ENCODE measurements at regions not wholly inside any gene's neighbourhood (a gene's known extent, or its start where the extent isn't known, plus 50 kb on each side); places are given as distances from the start of the nearest gene placed in this dataset.

GRCh38 chr13:58907347-58907746 is 1256.4 kb downstream of the DIAPH3 start:
- Histone ChIP-seq H3K27ac (ENCODE audit: control insufficient read depth, insufficient read depth) (no peak overlapping the region), H4K20me1 (ENCODE audit: control insufficient read depth, insufficient read depth) (no peaks in the 10 kb centered on the region), H3K4me2 (ENCODE audit: control insufficient read depth, insufficient read depth) (no peak overlapping the region), H3K9ac (ENCODE audit: control insufficient read depth, insufficient read depth, low read length) (no peak overlapping the region), H3K4me3 (no peak overlapping the region), H2AFZ (ENCODE audit: control insufficient read depth, low read depth, low read length) (no peak overlapping the region), H3K4me1 (ENCODE audit: control insufficient read depth, insufficient read depth, low read length) (no peaks in the 10 kb centered on the region), H3K27me3 (replicated peaks in 1 of 2; ENCODE audit: control insufficient read depth in 2 of 2, insufficient read depth in 2 of 2, low read length in 1 of 2) (no peaks in the 10 kb centered on the region), H3K36me3 (ENCODE audit: control insufficient read depth in 2 of 2, insufficient read depth in 2 of 2, low read length in 1 of 2) (no peaks in the 10 kb centered on the region), H3K79me2 (ENCODE audit: control insufficient read depth, insufficient read depth, low read length) (no peaks in the 10 kb centered on the region), H3K9me3 (replicated peaks; ENCODE audit: control insufficient read depth, insufficient read depth, low read length) (no peaks in the 10 kb centered on the region; the same call in 2 of the 3 replicates)
- FAIRE-seq (no peak), DNase-seq (ENCODE audit: low read depth, low spot score) (no peak), ATAC-seq (no peak)
- in situ Hi-C loops (cut with MboI) (no loop called here), intact Hi-C loops (cut with micrococcal nuclease; ENCODE audit: unreplicated experiment) (no loop called here)
- BruUV-seq (replicated peaks), result no TSS peak
- RAD21 ChIA-PET (ENCODE audit: unreplicated experiment), result interaction anchor here (1.2 to 1.7 kb wide), 2 partner anchors 15 to 53 kb away, joined by 3 to 4 read pairs; no protein-coding TSS in a partner anchor
- SMC1A ChIA-PET (ENCODE audit: uncharacterized antibody, unreplicated experiment), result interaction anchor here (1.3 to 4.9 kb wide), 3 partner anchors 14 to 49 kb away, joined by 3 to 17 read pairs (median 4); no protein-coding TSS in a partner anchor
- CTCF ChIA-PET, result interaction anchor here (1.0 kb wide), 1 partner anchor 51 kb away, joined by 4 read pairs; no protein-coding TSS in a partner anchor
- POLR2A ChIA-PET, result no interaction called here
- TF ChIP-seq, protein P1, sequence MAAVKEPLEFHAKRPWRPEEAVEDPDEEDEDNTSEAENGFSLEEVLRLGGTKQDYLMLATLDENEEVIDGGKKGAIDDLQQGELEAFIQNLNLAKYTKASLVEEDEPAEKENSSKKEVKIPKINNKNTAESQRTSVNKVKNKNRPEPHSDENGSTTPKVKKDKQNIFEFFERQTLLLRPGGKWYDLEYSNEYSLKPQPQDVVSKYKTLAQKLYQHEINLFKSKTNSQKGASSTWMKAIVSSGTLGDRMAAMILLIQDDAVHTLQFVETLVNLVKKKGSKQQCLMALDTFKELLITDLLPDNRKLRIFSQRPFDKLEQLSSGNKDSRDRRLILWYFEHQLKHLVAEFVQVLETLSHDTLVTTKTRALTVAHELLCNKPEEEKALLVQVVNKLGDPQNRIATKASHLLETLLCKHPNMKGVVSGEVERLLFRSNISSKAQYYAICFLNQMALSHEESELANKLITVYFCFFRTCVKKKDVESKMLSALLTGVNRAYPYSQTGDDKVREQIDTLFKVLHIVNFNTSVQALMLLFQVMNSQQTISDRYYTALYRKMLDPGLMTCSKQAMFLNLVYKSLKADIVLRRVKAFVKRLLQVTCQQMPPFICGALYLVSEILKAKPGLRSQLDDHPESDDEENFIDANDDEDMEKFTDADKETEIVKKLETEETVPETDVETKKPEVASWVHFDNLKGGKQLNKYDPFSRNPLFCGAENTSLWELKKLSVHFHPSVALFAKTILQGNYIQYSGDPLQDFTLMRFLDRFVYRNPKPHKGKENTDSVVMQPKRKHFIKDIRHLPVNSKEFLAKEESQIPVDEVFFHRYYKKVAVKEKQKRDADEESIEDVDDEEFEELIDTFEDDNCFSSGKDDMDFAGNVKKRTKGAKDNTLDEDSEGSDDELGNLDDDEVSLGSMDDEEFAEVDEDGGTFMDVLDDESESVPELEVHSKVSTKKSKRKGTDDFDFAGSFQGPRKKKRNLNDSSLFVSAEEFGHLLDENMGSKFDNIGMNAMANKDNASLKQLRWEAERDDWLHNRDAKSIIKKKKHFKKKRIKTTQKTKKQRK (IDR thresholded peaks at IDR 0.05; ENCODE audit: low read depth, low read length), result no peak
- TF ChIP-seq TAF1 (IDR thresholded peaks at IDR 0.05; ENCODE audit: borderline replicate concordance, low read depth, low read length), result no peak
- TF ChIP-seq, protein P2, sequence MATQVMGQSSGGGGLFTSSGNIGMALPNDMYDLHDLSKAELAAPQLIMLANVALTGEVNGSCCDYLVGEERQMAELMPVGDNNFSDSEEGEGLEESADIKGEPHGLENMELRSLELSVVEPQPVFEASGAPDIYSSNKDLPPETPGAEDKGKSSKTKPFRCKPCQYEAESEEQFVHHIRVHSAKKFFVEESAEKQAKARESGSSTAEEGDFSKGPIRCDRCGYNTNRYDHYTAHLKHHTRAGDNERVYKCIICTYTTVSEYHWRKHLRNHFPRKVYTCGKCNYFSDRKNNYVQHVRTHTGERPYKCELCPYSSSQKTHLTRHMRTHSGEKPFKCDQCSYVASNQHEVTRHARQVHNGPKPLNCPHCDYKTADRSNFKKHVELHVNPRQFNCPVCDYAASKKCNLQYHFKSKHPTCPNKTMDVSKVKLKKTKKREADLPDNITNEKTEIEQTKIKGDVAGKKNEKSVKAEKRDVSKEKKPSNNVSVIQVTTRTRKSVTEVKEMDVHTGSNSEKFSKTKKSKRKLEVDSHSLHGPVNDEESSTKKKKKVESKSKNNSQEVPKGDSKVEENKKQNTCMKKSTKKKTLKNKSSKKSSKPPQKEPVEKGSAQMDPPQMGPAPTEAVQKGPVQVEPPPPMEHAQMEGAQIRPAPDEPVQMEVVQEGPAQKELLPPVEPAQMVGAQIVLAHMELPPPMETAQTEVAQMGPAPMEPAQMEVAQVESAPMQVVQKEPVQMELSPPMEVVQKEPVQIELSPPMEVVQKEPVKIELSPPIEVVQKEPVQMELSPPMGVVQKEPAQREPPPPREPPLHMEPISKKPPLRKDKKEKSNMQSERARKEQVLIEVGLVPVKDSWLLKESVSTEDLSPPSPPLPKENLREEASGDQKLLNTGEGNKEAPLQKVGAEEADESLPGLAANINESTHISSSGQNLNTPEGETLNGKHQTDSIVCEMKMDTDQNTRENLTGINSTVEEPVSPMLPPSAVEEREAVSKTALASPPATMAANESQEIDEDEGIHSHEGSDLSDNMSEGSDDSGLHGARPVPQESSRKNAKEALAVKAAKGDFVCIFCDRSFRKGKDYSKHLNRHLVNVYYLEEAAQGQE (IDR thresholded peaks at IDR 0.05; ENCODE audit: low read depth, low read length), result no peak
- no peak for TF ChIP-seq POLR2A (IDR thresholded peaks at IDR 0.05; ENCODE audit: low read depth, low read length)
- TF ChIP-seq IRF4 (IDR thresholded peaks at IDR 0.05; ENCODE audit: low read depth, low read length), result no peak
- no peak for TF ChIP-seq ZNF622 (IDR thresholded peaks at IDR 0.05)
- no peak for TF ChIP-seq RAD51 (IDR thresholded peaks at IDR 0.05)
- TF ChIP-seq ZBTB33 (IDR thresholded peaks at IDR 0.05), result no peak
- TF ChIP-seq CHD2 (IDR thresholded peaks at IDR 0.05; ENCODE audit: borderline replicate concordance, low read depth, low read length), result no peak
- no peak for TF ChIP-seq MYC (IDR thresholded peaks at IDR 0.05; ENCODE audit: insufficient read depth, insufficient read length, insufficient replicate concordance, low read length, severe bottlenecking)
- no peak for TF ChIP-seq STAT1 (conservative IDR thresholded peaks at IDR 0.05)
- no peak for TF ChIP-seq YY1 (IDR thresholded peaks at IDR 0.05; ENCODE audit: low read depth, low read length)
- TF ChIP-seq SUPT20H (IDR thresholded peaks at IDR 0.05; ENCODE audit: borderline replicate concordance, control insufficient read depth, low read depth, low read length), result no peak
